Colonic mucosa (tissue), 4 donors: ENCODE measurements at regions not wholly inside any gene's neighbourhood (a gene's known extent, or its start where the extent isn't known, plus 50 kb on each side); places are given as distances from the start of the nearest gene placed in this dataset.

Source experiments
- DNase-seq: peaks from one replicate; pipeline ENCODE4 v3.0.0-alpha.2; 2020
- H3K27ac ChIP-seq: fragments of 200-600 bp; one replicate; pipeline ENCODE4 v1.8.0; 2021
- H3K27me3 ChIP-seq: fragments of 200-600 bp; one replicate; pipeline ENCODE4 v1.8.0; 2021
- H3K36me3 ChIP-seq: fragments of 200-600 bp; one replicate; pipeline ENCODE4 v1.8.0; 2021
- H3K4me1 ChIP-seq: fragments of 200-600 bp; one replicate; pipeline ENCODE4 v1.8.0; 2021; ENCODE audit warnings: mild to moderate bottlenecking
- H3K4me3 ChIP-seq: fragments of 200-600 bp; one replicate; pipeline ENCODE4 v1.8.0; 2021
- H3K9ac ChIP-seq, 2 donors: one replicate each; pipeline ENCODE4 v1.7.0; 2013; ENCODE audit warnings: control low read depth in 2 of 2, low read depth in 2 of 2, low read length in 2 of 2
- H3K9me3 ChIP-seq: fragments of 200-600 bp; one replicate; pipeline ENCODE4 v1.8.0; 2021
- intact Hi-C: fragments of 100-400 bp; cut with DNase I; formaldehyde crosslinking; loops from one replicate; pipeline ENCODE4 v1.14.1; 2022
- TF ChIP-seq, protein P1 (sequence below): fragments of 200-600 bp; IDR thresholded peaks from one replicate; pipeline ENCODE4 v1.8.0; 2022; ENCODE audit warnings: antibody characterized with exemption, mild to moderate bottlenecking
- donor health status: healthy.
- donor health status: DM: no; HTN: no; CAD: no.
- donor health status: DM: no; HTN: no; CAD: no.

DNA sequence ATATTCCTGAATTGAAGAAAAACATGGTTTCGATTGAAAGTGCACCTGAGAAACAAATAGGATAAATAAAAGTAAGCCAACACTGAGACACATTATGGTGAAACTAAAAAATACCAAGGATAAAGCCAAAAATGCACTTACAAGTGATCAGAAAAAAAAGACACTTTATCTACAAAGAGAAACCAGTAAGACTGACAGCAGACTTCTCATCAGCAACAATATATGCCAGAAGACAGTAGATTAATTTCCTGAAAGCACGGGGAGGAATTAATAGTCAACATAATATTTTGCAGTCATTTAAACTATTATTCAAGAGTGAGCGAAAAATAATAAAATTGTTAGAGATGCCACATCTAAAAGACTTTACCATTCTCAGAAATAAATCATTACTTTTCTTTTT, 172.7 kb upstream of the MAST4 start:
- H3K4me3 ChIP-seq, result no peak overlapping the region
- H3K9ac ChIP-seq, result no peak overlapping the region
- no peaks in the 10 kb centered on the region for H3K9me3 ChIP-seq
- no peaks in the 10 kb centered on the region for H3K36me3 ChIP-seq
- no peak overlapping the region for H3K27ac ChIP-seq
- TF ChIP-seq, protein P1, sequence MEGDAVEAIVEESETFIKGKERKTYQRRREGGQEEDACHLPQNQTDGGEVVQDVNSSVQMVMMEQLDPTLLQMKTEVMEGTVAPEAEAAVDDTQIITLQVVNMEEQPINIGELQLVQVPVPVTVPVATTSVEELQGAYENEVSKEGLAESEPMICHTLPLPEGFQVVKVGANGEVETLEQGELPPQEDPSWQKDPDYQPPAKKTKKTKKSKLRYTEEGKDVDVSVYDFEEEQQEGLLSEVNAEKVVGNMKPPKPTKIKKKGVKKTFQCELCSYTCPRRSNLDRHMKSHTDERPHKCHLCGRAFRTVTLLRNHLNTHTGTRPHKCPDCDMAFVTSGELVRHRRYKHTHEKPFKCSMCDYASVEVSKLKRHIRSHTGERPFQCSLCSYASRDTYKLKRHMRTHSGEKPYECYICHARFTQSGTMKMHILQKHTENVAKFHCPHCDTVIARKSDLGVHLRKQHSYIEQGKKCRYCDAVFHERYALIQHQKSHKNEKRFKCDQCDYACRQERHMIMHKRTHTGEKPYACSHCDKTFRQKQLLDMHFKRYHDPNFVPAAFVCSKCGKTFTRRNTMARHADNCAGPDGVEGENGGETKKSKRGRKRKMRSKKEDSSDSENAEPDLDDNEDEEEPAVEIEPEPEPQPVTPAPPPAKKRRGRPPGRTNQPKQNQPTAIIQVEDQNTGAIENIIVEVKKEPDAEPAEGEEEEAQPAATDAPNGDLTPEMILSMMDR, result no peak
- H3K27me3 ChIP-seq, result no peaks in the 10 kb centered on the region
- intact Hi-C loops, result no loop called here
- no peaks in the 10 kb centered on the region for H3K4me1 ChIP-seq
- no peak for DNase-seq

DNA sequence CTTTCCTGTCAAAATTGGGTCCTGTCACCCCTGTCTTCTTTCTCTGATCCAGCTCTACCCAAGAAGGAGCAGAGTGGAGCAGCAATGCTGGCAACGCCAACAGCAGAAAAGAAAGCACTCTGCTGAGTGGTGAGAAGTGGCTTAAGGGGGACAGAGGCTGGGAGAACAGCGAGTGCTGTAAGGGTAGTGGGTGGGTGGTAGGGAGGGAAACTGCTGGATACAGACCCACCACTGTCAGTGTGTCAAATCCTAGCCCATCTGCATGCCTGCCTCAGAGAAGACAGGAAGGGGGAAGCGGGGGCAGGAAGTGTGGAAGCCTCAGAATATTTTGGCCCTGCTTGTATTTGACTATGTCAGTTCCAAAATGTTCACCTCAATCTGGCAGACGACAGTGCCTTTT, 170.4 kb upstream of the MAST4 start:
- intact Hi-C loops, result no loop called here
- Histone ChIP-seq H3K27ac (no peak overlapping the region), H3K27me3 (no peaks in the 10 kb centered on the region), H3K4me1 (no peaks in the 10 kb centered on the region), H3K9me3 (no peaks in the 10 kb centered on the region), H3K9ac (no peak overlapping the region), H3K4me3 (no peak overlapping the region), H3K36me3 (no peaks in the 10 kb centered on the region)
- DNase-seq, result no peak
- TF ChIP-seq, protein P1, result no peak

DNA sequence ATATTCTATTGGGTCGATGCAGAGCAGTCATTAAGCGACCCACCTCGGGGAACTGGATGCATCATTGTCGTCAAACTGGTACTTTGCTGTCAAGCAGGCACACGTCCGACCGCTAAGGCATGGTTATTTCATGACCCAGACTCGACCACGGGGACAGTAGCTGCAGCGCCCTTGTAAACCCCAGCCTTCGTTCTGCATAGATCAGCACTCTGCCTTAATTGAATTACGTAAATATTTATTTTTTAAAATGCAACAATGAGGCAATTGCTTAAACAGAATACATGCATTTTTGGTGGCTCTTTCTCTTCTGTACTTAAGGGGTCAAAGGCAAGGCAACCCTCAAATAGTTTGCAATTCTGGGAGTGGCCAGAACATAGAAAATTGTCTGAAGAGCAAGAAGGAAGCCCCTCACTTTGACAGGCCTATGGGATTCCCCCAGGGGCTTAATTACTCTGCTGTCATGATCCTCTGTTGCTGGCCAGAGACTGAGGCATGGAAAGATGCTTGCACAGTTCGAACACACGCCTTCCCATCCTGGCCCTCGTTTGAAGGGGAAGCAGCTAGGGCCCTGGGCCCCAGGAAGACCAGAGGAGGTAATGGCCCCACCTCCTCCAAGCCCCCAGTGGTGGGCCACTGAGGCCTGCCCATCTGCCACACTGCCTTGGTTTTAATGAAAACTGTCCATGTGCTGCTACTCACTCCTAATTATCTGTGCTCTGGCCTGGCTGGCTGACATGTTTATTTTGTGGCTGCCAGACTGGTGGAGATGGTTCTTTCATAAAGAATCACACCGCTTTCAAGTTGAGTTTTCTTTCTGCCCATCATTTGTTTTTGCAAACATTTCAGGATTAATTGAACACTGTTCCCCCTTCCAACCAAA, 169.7 kb upstream of the MAST4 start:
- intact Hi-C loops, result no loop called here
- DNase-seq, result no peak
- Histone ChIP-seq H3K4me3 (no peak overlapping the region), H3K27ac (no peak overlapping the region), H3K9me3 (no peaks in the 10 kb centered on the region), H3K9ac (no peak overlapping the region), H3K27me3 (no peaks in the 10 kb centered on the region), H3K4me1 (no peaks in the 10 kb centered on the region), H3K36me3 (no peaks in the 10 kb centered on the region)
- TF ChIP-seq, protein P1, result no peak

DNA sequence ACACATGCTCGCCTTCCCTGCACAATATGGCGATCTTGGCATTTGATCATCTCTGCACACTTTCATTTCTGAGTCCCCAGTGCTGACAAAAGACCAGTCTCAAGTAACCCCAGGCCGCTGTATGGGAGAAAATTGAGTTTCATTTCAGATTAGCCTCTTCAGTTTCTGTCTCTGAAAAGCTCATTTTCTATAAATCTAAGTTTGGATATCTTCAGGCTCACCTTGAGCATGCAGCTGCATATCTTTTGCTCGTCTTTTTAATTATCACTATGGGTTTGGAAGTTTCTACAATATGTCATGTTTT, 169.1 kb upstream of the MAST4 start:
- H3K4me1 ChIP-seq, result no peaks in the 10 kb centered on the region
- H3K27ac ChIP-seq, result no peak overlapping the region
- intact Hi-C loops, result no loop called here
- no peak overlapping the region for H3K4me3 ChIP-seq
- H3K36me3 ChIP-seq, result no peaks in the 10 kb centered on the region
- H3K9me3 ChIP-seq, result no peaks in the 10 kb centered on the region
- no peak overlapping the region for H3K9ac ChIP-seq
- TF ChIP-seq, protein P1, result no peak
- H3K27me3 ChIP-seq, result no peaks in the 10 kb centered on the region
- no peak for DNase-seq

DNA sequence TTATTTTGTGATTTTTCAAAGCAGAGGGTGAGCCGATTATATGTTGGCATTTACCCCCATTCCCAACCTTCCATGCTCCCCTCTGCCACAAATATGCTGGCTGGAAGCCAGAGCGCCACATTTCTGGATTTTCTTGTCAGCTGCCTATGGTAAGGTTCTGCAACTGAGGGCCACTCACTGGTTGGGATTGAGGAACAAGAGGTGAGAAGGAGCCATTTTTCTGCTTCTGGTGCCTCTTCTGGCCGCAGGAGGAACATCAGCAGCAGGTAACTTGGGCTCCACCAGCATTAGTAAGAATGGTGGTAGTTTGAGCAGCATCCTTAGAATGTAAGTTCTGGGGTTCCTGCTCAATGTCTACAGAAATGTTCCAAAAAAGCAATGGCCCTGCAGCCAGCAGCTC, 159.5 kb upstream of the MAST4 start:
- intact Hi-C loops, result no loop called here
- H3K4me1 ChIP-seq, result no peaks in the 10 kb centered on the region

More for the DNA sequence above, 159.5 kb upstream of the MAST4 start:
- Histone ChIP-seq H3K27me3 (no peaks in the 10 kb centered on the region), H3K9ac (no peak overlapping the region), H3K36me3 (no peaks in the 10 kb centered on the region), H3K27ac (no peak overlapping the region), H3K4me3 (no peak overlapping the region), H3K9me3 (no peaks in the 10 kb centered on the region)
- TF ChIP-seq, protein P1, result no peak
- DNase-seq, result no peak
